ENCODE measurements at regions not wholly inside any gene's neighbourhood (a gene's known extent, or its start where the extent isn't known, plus 50 kb on each side); places are given as distances from the start of the nearest gene placed in this dataset.

GRCh38 chr3:68009900-68010299 is 355.5 kb upstream of the SUCLG2 start:
- DNase-seq, result no peak
- intact Hi-C loops (cut with DNase I), result no loop called here

- peak in 36 of 42 donors; percentile 3 to 51 (median 16) for DNase-seq
- intact Hi-C loops (cut with DNase I), result no loop called here
Observed at GRCh38 chr3:68007621-68008226, 353.3 kb upstream of the SUCLG2 start.

DNA sequence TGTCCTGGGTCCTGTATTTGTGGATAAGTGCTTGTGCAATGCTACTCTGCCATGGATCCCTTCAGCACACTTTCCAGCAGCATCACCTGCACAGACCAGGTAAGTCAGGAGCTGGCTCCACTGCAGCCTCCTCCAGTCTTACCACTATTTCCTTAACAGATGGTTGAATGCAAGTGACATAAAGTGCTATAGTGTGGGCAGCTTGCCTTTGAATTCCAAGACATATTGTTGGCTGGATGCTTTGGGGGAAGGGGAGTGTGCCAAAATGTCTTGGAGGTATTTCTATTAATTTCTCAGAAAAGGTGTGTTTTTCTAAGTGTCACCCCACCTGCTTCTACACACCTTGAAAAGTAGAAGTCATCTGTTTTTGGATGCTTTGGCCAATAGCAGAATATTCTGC is 352.2 kb upstream of the SUCLG2 start:
- intact Hi-C loops (cut with DNase I), result no loop called here
- DNase-seq, result no peak

GRCh38 chr3:68004091-68004490 is 349.7 kb upstream of the SUCLG2 start:
- no peak for DNase-seq
- intact Hi-C loops (cut with DNase I), result no loop called here

GRCh38 chr3:67998281-67998680 is 343.9 kb upstream of the SUCLG2 start:
- intact Hi-C loops (cut with DNase I), result no loop called here
- DNase-seq, result no peak

DNA sequence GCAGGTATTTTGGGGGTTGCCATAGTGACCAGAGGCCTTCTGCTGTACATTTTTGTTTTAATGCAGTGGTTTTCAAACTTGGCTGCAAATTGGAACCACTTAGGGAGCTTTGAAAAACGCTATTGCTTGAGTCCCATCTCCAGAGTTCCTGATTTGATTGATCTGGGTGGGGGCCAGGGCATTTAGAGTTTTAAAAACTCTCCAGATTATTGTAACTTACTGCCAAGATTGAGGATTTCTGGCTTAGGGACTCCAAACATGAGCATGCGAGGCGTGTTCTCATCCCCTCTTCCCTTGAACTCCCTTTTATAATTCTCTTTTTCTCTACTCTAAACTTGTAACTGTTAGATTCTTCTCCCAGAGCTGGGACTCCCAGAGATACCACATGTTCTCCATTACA is 340.8 kb upstream of the SUCLG2 start:
- intact Hi-C loops (cut with DNase I), result no loop called here
- DNase-seq, result no peak

- intact Hi-C loops (cut with DNase I), result no loop called here
- DNase-seq, result no peak
Observed at GRCh38 chr3:67986706-67987105, 332.3 kb upstream of the SUCLG2 start.

DNA sequence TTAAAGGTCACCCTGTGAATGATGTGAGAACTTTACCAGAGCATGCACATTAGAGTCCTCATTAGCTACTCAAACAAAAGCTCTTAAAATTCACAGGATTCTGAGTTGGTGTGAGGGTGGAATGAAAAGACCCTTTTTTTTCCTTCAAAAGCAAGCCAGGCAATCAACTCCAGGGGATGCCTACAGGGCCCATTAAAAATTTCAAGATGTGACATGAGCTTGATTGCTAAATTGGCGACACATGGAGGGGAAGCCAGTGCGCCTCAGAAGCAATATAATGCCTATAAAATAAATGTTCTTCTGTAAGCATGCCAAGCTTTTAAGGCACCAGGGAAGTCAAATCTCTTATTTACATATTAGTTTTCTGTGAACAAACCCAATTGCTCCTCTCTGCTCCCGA is 328.8 kb upstream of the SUCLG2 start:
- intact Hi-C loops (cut with DNase I), result no loop called here
- DNase-seq, result no peak

DNA sequence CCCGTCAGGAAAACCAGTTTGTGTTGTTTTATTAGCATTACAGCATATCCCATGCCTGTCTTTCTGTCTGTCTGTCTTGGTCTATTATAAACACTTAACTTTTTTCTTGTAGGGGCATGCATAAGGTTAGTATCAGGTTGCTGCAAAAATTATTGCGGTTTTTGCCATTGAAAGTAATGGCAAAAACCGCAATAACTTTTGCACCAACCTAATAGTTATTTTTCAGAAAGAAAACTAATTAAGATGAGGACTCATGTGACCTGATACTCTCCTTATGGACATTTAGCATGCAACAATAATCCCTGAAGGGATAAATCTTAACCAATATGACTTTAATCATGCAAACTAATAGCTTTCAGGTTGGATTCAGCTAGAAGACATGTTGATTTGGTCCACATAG is 326.7 kb upstream of the SUCLG2 start:
- no peak for DNase-seq

GRCh38 chr3:67979342-67979741 is 324.9 kb upstream of the SUCLG2 start:
- no peak for DNase-seq
- intact Hi-C loops (cut with DNase I), result no loop called here

More for the DNA sequence above, 326.7 kb upstream of the SUCLG2 start:
- intact Hi-C loops (cut with DNase I), result no loop called here

- intact Hi-C loops (cut with DNase I), result no loop called here
- DNase-seq, result no peak
Observed at GRCh38 chr3:67977762-67978161, 323.4 kb upstream of the SUCLG2 start.

GRCh38 chr3:67976663-67977062 is 322.3 kb upstream of the SUCLG2 start:
- DNase-seq, result no peak
- intact Hi-C loops (cut with DNase I), result no loop called here

DNA sequence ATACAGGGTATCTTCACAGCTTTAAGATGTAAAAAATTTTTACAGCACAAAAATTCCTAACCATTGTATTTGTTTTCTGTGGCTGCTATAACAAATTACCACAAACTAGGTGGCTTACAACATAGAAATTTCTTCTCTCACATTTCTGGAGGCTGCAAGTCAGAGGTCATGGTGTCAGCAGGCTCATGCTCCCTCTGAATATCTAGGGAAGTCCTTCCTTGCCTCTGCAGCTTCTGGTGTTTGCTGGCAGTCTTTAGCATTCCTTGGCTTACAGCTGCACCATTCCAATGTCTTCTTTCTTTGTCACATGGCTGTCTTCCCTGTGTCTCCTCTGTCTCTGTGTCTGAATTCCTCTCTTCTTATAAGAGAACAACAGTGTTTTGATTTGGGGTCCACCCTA is 310.2 kb upstream of the SUCLG2 start:
- DNase-seq, result no peak
- intact Hi-C loops (cut with DNase I), result no loop called here

GRCh38 chr3:67957268-67957667 is 302.9 kb upstream of the SUCLG2 start:
- no peak for DNase-seq
- intact Hi-C loops (cut with DNase I), result no loop called here

DNA sequence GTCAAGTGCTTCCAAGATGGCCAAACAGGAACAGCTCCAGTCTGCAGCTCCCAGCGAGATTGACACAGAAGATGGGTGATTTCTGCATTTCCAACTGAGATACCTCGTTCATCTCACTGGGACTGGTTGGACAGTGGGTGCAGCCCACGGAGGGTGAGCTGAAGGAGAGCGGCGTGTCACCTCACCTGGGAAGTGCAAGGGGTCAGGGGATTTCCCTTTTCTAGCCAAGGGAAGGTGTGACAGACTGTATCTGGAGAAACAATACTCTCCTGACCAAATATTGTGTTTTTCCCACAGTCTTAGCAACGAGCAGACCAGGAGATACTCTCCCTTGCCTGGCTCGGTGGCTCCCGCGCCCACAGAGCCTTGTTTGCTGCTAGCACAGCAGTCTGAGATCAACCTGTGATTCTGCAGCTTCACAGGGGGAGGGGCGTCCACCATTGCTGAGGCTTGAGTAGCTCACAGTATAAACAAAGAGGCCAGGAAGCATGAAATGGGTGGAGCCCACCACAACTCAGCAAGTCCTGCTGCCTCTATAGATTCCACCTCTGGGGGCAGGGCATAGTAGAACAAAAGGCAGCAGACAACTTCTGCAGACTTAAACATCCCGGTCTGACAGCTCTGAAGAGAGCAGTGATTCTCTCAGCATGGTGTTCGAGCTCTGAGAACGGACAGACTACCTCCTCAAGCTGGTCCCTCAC is 293.5 kb upstream of the SUCLG2 start:
- DNase-seq, result no peak
- intact Hi-C loops (cut with DNase I), result no loop called here

- intact Hi-C loops (cut with DNase I), result no loop called here
- DNase-seq, result no peak
Observed at GRCh38 chr3:67946436-67946835, 292.0 kb upstream of the SUCLG2 start.

GRCh38 chr3:67943546-67943945 is 289.1 kb upstream of the SUCLG2 start:
- no peak for DNase-seq
- intact Hi-C loops (cut with DNase I), result no loop called here

- DNase-seq, result no peak
- intact Hi-C loops (cut with DNase I), result no loop called here
Observed at GRCh38 chr3:67941433-67942030, 287.1 kb upstream of the SUCLG2 start.

DNA sequence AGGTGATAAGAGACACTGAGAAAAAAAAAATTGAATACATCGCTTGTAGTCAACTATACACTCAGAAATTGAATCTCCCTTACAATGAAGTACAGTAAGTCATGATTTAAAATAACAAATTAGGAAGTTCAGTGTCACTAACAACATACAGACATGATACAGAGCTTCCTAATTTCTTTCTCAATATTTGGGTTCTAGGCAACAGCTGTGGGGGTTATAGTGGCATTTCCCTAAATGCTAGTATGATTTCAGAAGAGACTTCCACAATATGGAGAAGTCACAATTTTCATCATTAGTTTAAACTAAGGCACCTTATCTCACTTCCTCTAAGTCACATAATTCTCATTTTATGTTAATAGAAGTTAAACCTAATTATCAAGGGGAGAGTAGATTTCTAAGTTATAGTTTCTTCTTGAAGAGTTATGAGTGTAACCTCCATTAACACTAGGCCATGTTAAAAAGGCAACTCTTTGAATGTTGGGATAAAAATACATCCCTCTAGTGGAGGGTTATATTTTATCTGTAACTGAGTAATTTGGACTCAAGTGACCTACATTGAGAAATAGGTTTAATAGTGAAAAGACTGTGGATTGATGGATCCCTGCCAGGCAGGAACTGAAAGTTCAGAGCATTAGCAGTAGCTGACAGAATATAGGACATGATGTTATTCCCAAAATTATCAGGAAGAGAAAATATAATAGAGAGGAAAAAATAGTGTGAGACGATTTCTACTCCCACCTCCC is 286.0 kb upstream of the SUCLG2 start:
- DNase-seq, result peak in 19 of 42 donors; percentile 3 to 67 (median 20)
- intact Hi-C loops (cut with DNase I), result no loop called here

GRCh38 chr3:67937498-67938118 is 283.2 kb upstream of the SUCLG2 start:
- intact Hi-C loops (cut with DNase I), result no loop called here

More at GRCh38 chr3:67937498-67938118, 283.2 kb upstream of the SUCLG2 start:
- DNase-seq, result no peak

Measured in head of caudate nucleus (tissue), 42 donors.